ENCODE measurements at regions not wholly inside any gene's neighbourhood (a gene's known extent, or its start where the extent isn't known, plus 50 kb on each side); places are given as distances from the start of the nearest gene placed in this dataset.

DNA sequence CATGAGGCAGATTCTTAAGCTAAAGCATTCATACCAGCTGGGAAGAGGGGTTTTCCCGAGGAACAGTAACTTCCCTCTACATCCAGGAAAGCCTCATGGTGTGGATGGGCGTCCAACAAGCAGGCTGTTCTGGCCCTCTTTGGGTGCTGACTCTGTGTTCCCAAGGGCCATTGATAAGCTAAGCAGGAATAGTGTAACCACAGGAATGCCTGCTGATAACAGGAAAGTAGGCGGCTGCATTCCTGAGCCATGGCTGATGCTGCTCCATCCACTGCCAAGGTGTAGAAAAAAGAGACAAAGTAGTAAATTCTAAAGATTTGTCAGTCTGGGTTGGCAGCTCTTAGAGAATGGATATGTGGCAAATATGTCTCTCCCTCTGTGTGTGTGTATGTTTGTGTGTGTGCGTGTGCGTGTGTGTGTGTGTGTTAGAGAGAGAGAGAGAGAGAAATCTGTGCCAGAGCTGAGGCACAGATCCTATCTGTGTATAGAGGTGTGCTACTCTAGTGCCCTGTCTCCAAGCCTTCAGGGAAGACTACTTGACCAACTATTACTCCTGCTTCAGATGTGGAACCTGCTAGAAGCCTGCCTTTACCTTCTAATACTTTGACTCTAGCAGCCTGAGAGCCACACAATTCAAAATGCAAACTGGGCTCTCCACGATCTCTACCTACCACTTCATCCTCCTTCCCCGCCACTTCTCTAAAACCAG, 353.1 kb upstream of the NR3C2 start:
- no peak for DNase-seq

- DNase-seq, result no peak
Measured at GRCh38 chr4:148793221-148793620, 351.0 kb upstream of the NR3C2 start.

DNA sequence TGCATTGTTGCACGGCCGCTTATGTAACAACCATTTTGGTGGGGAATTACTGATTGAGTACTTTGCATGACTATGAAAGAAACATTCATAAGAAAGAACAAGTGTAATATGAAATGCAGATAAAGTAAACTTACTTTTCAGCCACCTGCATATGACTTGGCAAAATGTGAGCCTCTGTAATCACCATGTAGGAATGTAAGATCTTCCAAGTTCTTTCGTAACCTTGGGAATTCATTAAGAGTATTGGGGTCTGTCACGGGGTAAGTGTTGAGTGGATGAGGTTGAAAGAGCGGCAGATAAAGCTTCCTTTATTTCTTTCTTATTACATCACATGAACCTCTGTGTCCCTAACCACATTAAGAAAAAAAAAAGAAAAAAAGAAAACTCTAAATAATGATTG, 348.5 kb upstream of the NR3C2 start:
- no peak for DNase-seq

- DNase-seq, result no peak
Measured at GRCh38 chr4:148790246-148790645, 348.0 kb upstream of the NR3C2 start.

DNA sequence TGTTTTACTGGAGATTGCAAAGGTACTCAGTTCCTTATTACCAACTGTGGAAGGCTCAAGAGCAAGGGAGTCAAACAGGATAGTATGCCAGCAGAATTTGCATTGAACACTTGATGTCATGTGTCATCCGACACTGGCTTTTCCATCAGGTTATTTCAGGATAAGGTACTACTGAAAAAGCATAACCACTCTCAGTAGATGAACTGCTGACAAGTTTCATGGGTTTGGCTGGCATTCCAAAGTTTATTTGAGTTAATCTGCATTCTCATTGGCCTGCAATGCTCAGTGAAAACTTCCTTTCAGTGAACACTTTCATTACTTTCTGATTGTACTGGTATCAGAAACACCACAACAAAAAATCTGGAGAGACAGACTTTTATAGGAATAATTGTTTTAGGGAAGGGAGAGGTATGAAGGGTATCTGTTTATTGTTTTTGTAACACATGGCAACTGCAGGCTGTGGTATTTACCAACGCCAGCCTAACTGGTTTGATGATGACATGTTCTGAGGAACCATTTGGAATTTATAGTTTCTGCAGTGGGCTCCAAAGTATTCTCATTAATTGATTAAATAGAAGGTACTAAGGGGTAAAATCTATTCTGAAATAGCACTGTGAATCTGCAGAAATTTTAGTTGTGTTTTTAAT, 345.7 kb upstream of the NR3C2 start:
- no peak for DNase-seq

- DNase-seq, result no peak
Measured at GRCh38 chr4:148787285-148787684, 345.1 kb upstream of the NR3C2 start.

DNA sequence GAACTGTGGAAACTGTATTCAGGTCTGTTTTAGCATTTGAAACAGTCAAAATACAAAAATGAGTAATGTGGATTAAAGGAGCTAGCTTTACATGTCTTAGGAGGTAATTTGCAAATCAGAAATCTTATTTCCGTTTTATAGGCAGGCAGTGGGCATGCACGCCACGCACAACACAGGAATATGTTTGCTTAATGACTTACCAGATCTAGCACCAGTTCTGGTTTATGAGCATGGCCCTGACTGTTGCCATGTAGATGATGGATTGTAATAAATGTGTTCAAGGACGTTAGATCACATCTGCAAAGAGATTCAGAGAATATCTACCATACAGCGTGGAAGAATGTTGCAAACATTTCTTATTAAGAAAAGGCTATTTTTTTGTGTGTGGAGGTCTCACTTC, 344.5 kb upstream of the NR3C2 start:
- no peak for DNase-seq

- no peak for DNase-seq
Measured at GRCh38 chr4:148782284-148782683, 340.1 kb upstream of the NR3C2 start.

- no peak for DNase-seq
Measured at GRCh38 chr4:148780426-148781005, 338.3 kb upstream of the NR3C2 start.

- no peak for DNase-seq
Measured at GRCh38 chr4:148779771-148780170, 337.6 kb upstream of the NR3C2 start.

DNA sequence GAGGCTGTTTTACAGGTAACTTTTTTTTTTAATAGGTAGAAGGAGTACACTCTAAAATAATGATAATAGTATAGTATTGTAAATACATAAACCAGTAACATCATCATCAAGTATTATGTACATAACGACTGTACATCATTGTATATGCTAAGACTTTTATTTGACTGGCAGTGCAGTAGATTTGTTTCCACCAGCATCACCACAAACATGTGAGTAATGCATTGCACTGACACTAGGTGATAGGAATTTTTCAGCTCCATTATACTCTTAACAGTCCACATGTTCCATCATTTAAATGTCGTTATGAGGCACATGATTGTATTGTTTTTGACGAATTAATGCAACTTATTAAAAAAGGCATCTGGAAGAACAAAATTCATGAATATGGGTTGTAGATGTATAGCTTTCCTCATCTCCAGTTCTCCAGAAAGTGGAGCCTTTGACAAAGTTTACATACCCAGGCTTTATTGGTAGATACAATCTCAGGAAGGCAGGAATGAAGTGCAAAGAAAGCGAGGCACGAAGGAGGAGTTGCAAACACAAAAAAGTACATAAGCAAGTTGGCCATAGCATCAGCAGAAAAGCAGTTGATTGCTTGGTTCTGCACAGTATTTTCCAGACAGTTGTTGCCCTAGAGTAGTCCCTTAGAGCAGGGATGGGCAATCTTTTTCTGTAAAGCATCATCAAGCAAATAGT, 336.9 kb upstream of the NR3C2 start:
- DNase-seq, result no peak

DNA sequence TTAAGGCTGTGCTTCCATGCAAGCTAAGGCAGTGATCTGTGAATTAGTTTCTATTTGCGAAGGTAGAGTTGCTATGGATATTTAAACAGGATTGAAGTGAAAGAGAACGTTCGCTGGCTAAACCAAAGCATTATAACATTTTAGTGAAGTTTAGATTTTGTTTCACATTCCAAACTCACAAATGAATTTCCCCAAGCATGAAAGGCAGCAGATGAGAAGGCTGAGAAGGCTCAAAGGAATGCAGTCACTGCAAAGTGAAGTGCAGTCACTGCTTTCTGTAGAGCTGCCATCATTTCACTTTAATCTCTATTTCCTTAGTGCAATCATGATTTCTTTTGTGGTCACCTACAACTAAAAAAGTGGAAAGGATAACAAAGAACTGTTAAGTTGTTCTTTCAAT, 334.7 kb upstream of the NR3C2 start:
- no peak for DNase-seq

DNA sequence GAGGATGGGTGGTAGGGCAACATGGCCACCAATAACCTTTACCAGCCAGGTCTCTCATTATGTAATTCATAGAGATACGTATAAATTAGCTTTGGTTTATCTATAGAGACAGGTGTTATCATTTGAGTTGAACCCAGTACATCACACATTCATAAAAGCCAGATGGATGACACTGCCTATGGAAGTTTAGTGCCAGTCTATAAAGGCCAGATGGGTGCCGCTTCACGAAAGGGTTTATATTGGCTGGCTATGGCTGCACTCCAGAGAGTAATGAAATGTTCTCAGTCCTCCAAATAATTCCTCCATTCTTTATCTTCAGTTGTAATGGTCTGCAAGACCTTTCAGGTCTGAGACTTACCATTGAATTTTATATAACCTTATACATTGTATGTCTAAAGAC, 331.9 kb upstream of the NR3C2 start:
- DNase-seq, result no peak

DNA sequence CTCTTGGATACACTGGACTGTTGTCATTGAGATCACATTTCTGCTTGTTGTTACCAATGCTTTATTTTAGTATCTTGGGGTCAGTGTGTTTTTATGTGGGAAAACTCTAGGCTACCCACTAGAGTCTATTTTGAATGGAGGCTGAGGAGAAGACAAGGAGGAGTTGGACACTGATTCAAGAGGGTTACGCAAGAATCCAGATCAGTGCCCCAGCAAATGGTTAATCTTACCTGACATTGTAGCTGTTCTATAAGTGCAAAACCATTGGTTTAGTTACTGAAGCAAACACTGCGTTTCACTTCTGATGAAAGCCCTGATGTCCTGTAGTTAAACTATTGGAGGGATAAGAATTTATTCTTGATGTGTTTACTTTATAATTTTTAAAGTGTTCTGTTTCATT, 331.1 kb upstream of the NR3C2 start:
- DNase-seq, result no peak

GRCh38 chr4:148770848-148771247, 328.6 kb upstream of the NR3C2 start:
- DNase-seq, result no peak

- no peak for DNase-seq
Measured at GRCh38 chr4:148770377-148770776, 328.2 kb upstream of the NR3C2 start.

GRCh38 chr4:148764720-148765119, 322.5 kb upstream of the NR3C2 start:
- no peak for DNase-seq

GRCh38 chr4:148757171-148757570, 315.0 kb upstream of the NR3C2 start:
- no peak for DNase-seq

DNA sequence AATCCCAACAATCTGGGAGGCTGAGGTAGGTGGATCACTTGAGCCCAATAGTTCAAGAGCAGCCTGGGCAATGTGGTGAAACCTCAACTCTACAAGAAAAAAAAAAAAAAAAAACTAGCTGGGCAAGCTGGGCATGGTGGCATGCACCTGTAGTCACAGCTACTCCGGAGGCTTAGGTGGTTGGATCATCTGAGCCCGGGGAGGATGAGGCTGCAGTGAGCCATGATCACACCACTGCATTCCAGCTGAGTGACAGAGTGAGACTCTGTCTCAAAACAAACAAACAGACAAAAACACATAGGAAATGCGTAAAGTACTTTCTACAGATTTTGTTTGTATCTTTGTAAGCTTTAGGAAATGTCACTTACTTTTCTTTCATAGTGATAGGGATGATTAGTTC, 307.2 kb upstream of the NR3C2 start:
- no peak for DNase-seq

- peak; percentile 6 for DNase-seq
Measured at GRCh38 chr4:148747721-148748268, 305.6 kb upstream of the NR3C2 start.

- no peak for DNase-seq
Measured at GRCh38 chr4:148740701-148741100, 298.5 kb upstream of the NR3C2 start.

- no peak for DNase-seq
Measured at GRCh38 chr4:148737061-148737770, 295.0 kb upstream of the NR3C2 start.
